SHP77 (cell line): ENCODE measurements at regions not wholly inside any gene's neighbourhood (a gene's known extent, or its start where the extent isn't known, plus 50 kb on each side); places are given as distances from the start of the nearest gene placed in this dataset.
"Not testable (repeated sequence)": the region's sequence is repeated elsewhere in the genome, so short reads cannot be mapped to it uniquely, and the experiment has no call there.

Experiments used
- DNase-seq, 2 experiments: peaks; one replicate each; lab custom pipeline; 2025; lab: John Stamatoyannopoulos, UW

DNA sequence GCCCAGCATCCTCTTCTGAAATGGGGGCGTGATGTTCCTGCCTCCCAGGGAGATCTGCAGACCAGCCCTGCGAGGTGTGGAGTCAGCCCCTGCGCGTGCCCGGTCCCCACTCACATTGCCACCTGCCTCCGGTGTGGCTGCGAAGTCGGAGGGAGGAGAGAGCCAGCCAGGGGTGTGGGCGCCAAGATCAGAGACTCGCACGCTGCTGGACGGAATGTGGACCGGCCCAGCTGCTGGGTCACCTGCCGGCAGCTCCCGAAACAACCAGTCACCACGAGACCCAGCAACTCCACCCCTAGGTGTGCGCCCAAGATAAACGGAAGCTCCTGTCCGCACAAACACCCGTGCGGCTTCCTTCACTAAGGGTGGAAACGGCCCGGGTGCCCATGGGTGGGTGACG lies 51.1 kb upstream of the EGFL7 start:
- DNase-seq, result no peak

DNA sequence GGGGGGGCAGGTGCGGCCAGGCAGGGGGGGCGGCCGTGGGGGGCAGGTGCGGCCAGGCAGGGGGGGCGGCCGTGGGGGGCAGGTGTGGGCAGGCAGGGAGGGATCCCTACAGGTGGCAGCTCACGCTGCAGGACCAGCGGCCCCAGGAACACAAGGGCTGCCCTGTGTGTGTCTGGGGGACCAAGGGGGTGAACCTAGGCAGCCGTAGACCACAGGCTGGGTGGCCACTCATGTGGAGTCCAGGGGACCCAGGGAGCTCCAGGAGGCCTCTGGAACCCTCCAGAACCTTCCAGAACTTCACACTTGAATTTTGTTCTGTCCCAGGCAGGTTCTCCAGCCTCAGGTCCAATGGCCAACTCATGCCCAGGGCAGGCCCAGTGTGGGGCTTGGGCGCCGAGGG lies 51.6 kb upstream of the EGFL7 start:
- DNase-seq, result no peak

DNA sequence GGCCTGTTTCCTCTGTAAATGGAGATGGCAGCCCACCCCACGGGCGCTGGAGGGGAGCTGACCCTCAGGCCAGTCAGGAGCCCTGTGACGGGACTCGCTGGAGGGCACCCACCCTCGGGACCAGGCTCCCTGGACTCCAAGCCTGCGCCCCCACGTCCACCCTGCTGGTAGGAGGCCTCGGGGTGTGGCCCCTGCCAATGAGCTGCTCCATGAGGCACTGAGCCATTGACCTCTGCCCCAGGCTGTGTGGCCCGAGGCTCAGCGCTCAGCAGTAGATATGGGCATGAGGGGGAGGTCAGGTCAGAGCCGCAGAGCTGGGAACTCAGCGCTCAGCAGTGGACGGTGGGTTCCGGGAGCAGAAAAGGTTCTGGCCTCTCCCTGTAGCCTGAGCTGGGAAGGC lies 52.3 kb upstream of the EGFL7 start:
- no peak for DNase-seq

DNA sequence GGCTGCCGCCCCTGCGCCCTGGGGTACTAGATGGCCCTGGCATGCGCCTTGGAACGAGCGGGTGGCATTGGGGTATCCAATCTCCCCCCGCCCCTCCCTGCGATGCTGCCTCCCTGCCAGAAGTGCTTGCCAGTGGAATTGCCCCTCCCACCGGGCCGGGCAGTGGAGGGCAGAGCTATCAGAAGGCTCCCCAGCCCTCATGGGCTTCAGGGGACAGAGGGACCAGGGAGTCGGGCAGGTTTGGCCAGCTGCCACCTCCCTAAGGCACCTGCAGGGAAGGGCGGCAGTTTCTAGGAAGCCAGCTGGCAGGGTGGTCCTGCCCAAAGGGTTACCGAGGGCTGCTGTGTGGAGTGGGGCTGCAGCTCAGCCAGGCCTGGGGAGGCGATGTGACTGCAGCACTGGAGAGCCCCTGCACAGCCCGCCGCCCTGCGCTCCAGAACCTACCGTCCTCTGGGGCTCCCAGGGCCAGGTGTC lies 52.8 kb upstream of the EGFL7 start:
- DNase-seq, result peak; percentile 37 to 58

DNA sequence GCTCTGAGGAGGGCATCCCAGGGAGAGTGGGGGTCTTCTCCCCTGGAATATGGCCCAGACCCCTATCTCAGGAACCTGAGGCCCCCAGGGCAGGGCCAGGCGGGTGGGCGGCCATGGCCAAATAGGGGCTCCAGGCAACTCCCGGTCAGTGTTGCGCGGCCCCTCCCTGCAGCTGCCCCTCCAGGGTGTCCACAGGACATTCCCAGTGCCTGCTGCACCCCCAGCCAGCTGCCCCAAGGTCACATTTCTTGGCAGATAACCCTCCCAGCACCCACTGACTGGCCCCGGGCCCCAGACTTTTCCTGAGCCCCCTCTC lies 53.6 kb upstream of the EGFL7 start:
- DNase-seq, result no peak

DNA sequence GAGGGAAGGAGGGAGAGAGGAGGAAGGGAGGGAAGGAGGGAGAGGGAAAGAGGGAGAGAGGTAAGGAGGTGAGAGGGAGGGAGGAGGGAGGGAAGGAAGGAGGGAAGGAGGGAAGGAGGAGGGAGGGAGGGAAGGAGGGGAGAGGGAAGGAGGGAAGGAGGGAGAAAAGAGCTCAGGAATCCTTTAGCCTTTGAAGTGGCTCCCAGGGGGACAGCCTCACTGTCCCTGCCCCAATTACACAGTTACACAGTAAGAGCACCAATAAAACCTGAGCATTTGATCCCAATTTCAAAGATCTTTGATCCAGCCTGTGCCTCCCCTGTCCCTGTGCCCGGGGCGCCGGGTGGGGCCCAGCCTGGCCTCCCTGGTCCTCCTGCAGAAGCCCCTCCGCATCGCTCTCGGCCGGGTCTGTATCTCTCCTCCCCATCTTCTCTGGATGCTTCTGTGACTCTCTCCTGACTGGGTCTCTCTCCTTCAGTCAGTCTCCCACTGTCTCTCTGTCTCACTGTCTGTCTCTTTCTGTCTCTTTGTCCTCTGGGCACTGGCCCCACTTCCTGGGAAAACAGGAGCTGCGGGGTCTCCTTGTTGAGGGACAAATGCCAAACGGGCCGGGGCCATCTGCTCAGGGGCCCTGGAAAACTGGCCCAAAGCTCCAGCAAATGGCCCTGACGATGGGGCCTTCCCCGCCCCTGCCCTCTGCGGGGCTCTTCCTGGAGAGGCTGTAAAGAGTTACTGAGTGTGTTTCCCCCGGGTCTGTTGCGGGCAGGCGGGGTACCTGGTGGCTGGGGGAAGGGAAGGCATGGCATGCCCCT lies 54.2 kb upstream of the EGFL7 start:
- no peak for DNase-seq

DNA sequence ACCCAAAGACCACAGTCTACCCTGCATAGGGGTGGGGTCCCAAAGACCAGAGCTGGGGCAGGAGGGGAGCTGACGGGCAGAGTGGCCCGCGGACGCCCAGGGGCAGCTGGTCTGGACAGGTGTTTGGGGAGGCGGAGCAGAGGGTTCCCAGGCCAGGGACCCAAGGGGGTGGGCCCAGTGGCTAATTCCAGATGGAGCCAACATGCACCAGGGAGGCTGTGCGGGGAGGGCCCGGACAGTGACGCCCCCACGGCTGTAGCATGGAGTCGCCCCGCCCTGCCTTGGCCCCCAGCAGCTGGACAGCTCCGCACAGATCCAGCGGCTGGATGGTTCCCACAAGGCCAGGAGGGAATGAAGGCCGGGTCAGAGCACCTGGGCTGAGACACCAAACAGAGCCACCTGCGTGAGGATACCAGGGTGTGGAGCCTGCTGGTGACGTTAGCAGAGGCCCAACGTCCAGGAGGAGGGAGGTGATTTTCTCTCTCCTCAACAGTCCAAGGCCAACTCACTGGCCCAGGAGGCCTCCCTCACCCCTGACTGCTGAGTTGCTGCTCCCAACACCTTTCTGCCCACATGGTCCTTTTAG lies 55.3 kb upstream of the EGFL7 start:
- DNase-seq, result no peak

DNA sequence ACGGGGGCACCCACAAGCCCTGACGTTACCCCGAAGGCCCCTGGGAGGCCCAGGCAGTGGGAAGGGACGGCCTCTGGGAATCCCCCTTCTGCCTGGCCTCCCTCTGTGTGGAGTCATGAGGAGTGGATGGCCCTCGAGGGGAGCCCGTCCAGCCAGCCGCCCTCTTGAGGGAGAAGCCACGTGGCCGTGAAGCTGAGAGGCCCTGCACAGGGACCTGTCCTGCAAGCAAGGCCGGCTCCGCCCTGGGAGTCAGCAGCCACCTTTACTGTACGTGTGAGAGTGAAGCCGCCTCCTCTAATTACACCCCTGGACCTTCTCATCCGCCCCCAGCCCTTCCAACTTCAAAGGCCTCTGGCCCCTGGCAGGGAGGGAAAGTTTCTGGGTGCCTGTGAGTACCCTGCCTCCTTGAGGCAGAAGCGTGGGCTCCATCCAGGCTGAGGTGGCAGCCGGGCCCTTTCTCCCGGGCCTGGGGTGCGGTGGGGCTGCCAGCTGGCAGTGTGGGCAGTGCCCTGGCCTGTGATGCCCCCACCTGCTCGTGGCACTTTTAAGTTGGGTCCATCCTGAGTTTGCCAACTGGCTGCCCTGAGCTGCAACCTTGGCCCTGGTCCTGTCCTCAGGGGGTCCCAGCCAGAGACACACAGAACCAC lies 55.9 kb upstream of the EGFL7 start:
- no peak for DNase-seq

DNA sequence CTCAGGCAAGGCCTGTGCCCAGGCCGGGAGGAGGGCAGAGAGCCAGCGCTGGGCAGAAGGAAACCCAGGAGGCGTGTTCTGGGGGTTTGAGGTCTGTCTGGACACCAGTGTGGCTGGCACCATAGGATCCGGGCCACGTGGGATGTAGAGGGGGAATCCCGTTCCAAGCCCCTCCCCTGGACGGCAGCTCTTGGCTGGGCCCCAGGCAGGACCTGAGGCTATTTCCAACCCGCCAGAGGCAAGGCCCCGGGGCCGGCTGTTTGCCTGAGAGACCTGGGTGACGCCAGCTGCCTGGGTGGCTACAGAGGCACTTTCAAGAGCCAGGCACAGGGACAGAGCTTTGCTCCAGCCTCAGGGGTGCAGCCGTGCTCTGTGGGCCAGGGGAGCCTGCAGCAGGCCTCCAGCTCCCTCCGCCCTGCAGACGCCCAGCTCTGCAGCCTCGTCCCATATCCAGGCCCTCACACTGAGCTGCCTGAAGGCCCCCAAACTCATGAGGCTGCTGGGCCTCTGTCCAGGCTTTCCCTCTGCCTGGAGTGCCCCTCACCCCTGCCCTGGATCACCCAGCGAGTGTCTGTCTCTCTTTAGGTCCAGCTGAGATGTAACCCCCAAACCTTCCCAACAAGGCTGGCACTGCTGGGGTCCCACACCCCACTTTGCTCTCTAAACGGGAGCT lies 56.6 kb upstream of the EGFL7 start:
- DNase-seq, result peak; percentile 31 to 41

DNA sequence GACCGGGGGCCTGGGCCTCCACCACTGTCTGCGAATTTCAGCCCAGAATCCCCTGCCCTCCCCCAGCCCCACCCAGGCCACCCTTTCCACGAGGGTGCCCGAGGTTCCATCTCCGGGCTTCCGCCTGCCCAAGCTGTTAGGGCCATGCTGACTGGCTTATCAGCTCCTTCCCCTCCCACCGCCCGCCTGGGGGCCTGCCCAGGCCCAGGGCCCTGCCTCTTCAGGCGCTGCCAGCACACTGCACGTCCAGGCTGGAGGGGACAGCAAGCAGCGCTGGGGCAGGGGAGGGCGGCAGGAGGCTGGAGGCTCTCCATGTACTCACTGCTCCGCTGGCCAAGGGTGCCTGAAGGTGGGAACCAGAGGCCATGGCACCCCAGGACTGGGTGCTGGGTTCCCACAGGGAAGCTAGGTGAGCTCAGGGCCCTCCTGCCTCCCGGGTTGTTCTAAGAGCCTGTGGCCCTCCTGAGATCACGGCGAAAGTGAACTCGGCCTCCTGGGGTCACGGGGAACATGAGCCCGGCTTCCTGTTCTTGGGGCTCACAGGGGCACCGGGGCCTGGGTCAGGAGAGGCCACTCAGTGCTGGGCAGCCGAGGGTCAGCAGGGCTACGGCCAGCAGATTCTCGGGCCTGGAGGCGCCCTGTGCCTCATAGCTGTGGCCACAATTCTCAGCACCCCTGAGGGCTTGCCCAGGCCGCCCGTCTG lies 57.7 kb upstream of the EGFL7 start:
- no peak for DNase-seq

DNA sequence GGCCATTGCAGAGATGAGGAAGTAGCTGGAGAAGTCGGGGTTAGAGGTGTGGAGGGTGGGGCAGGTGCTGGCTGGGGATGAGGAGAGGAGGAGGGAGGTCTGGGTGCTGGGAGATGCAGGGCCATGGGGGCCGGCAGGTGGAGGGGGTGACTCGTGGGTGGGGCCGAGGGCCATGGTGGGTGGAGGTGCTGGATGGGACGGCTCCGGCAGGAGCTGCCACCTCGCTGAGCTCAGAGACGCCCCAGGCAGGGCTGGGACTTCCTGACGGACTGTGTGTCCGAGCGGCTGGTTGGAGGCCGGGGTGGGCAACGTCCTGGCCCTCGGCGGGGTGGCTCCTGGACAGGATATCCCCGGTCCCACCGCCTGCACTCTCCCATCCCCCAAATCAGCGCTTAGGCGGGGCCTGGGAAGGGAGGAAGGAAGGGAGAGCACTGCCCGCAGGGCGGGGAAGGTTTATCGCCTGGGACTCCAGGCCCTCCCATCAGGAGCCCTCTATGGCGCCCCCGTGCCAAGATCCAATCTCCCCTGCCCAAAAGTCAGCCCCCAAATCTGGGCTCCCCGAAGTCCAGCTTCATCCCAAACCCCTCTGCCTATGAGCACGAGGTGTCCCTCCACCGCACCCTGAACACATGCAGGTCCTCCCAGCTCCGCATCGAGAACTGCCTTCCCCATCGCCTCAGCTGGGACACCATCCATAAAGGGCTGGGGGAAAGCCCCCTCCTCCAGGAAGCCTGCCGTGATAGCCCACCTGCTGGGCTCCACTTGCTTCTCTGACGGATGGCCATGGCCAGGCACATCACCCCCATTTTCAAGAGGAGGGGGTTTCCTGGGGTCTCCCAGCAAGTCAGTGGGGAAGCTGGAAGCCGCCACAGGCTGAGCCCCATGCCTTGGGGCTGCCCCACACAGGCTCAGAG lies 58.3 kb upstream of the NOTCH1 start:
- no peak for DNase-seq

DNA sequence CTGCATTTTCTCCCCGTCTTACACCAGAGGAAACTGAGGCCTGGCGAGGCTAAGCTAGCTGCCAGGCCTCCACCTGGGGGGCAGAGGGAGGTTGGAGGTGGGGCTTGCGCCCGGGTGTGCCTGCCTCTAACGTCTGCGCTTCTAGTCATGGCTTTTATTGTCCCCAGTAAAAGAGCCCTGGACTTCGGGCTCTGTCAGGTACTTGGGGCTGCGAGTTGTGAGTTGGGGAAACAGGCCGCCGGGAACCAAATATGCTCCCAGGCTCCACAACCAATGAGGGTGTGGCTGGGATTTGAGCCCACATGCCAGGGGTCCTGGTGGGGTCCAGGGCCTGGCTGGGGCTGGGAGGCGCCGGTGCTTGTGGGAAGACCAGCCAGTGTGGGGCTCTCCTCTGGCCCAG lies 57.4 kb upstream of the NOTCH1 start:
- DNase-seq, result no peak

DNA sequence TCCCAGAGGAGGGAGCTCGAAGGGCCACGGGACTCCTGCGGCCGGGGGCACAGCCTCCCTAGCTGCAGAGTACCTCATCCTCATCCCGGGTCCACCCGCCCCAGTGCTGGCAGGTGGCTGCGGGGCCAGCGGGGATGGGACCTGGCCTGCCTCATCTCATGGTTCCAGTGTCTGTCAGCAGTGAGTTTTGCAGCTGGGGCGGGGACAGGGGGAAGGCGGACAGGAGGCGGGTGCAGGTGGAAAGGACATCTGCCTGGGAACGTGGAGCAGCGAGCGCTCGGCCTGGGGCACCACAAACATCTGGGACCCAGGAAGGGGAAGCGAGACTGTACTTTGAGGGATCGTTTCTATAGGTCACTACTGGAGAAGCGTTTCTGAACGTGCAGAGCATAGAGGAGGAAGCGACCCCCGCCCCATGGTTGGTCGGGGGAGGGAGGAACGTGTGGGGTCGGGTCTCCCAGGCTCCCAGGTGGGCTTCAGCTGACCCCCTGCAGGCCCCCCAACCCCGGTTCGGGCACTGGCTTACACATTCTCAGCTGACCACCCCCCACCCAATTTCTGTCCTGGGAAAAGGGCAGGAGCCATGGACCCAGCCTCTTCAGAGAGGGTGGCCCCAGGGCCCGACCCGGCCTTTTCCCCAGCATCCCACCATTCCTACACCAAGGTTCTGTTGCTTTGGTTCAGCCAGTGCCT lies 56.5 kb upstream of the NOTCH1 start:
- no peak for DNase-seq

DNA sequence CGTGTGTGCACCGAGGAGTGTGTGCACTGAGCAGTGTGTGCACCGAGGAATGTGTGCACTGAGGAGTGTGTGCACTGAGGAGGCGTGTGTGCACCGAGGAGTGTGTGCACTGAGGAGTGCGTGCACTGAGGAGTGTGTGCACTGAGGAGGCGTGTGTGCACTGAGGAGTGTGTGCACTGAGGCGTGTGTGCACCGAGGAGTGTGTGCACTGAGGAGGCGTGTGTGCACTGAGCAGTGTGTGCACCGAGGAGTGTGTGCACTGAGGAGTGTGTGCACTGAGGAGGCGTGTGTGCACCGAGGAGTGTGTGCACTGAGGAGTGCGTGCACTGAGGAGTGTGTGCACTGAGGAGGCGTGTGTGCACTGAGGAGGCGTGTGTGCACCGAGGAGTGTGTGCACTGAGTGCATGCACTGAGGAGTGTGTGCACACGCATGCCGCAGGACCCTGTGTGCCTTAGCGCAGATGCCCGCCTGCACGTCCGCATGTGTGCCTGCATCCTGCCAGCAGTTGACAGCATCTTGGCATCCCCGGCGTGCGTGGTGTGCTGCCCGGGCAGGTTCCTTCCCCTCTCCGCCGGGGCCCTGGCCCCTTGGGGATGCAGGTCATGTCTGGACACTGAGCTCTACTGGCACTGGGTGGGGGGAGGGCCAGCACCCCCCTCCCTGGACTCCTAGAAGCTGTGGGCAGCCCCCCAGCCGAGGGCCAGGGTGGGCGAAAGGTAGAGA lies 55.6 kb upstream of the NOTCH1 start:
- not testable (repeated sequence) for DNase-seq

DNA sequence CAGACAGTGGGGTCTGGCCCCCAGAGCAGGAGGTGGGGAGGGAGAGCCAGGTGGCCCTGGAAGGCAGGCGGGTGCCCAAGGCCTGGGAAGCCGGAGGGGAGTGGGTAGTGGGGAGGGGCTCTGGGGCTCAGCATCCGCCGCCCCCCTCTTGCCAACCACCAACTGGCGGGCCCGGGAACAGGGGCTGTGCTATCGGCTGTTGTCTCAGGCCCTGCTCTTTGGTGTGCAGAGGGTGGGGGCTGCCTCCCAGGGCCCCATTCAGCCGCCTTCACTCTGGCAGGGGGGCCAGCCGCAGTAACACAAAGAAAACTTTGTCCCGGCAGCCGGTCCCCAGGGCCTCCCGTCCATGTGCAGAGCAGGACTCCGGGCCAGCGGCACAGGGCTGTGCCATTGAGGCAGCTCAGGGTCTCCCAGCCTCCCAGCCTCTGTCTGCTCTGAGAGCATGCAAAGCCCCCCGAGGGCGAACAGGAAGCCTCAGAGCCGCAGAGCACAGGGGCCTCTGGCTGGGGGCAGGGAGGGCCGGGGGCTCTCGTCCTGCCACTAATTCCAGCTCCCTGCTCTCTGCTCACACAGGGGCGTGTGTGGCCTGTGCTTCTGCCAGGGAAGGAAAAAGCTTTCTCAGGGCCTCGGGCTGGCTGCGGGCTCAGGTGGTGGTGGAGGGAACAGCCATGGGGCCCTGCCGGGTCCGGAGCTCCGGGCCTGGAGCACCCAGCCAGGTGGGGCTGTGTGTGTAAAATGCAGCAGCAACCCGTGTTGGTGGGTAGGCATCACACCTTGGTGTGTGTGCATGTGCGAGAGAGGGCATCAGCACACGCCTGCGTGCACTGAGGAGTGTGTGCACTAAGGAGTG lies 54.2 kb upstream of the NOTCH1 start:
- DNase-seq, result no peak

DNA sequence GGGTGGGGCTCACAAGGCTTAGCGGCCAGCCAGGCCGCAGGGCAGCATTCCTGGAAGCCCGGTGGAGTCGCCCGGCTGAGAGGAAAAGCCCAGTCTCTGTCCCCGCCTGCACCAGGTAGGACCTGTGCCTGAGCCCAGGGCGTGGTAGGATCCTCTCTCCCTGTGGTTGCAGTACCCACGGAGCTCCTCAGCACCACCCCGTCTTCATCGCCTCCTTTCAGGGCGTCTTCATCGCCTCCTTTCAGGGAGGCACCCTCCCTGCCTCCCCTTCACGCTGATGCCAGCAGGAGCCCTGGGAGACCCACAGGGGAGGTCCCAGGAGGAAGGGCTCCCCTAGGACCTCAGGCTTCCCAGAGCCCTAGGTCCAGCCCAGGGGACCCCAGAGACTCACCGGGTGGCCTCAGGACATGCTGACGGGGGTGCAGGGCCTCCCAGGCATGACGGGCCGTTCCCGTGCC lies 53.3 kb upstream of the NOTCH1 start:
- DNase-seq, result no peak

DNA sequence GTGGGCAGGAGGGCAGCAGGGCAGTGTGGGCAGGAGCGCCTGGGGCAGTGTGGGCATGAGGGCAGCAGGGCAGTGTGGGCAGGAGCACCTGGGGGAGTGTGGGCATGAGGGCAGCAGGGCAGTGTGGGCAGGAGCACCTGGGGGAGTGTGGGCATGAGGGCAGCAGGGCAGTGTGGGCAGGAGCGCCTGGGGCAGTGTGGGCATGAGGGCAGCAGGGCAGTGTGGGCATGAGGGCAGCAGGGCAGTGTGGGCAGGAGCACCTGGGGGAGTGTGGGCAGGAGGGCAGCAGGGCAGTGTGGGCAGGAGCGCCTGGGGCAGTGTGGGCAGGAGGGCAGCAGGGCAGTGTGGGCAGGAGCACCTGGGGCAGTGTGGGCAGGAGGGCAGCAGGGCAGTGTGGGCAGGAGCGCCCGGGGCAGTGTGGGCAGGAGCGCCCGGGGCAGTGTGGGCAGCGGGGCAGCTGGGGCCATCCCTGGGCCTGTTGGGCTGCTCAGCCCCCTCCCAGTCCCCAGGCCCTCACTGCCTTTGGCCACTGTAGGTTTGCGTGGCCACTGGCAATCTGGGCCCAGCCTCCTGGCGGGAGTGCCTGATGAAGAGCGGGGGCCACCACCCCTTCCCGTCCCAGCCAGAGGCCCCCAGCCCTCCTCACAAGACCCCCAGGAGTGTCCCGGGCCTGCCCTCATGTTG lies 52.7 kb upstream of the NOTCH1 start:
- not testable (repeated sequence) for DNase-seq

DNA sequence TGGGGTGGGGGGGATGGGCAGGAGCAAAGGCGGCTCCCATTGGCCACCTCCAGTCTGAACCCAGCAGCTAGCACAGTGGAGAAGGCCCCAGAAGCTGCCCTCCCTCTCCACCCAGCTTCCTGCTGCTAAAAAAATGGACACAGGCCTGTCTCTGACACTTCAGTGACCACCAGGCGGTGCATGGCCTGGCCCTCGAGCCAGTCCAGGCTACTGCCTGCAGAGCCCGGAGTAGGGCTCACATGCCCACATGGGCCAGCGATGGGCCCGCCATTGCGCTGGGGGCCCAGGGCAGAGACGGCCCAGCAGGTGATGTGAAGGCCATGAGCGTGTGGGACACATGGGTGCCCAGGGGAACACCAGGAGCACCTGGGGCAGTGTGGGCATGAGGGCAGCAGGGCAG lies 52.1 kb upstream of the NOTCH1 start:
- no peak for DNase-seq
